B cell (primary cell): ENCODE measurements at regions not wholly inside any gene's neighbourhood (a gene's known extent, or its start where the extent isn't known, plus 50 kb on each side); places are given as distances from the start of the nearest gene placed in this dataset.
"Not testable (repeated sequence)": the region's sequence is repeated elsewhere in the genome, so short reads cannot be mapped to it uniquely, and the experiment has no call there.

Experiments
- ATAC-seq: fragments of 200-7000 bp; cut with Tn5 transposase; one replicate; pipeline ENCODE4 v1.10.0; 2021; ENCODE audit warnings: low read depth, mild to moderate bottlenecking, moderate number of reproducible peaks, moderate library complexity
- CTCF ChIA-PET: fragments of 350-600 bp; sonication (Branson Sonifier 250); formaldehyde crosslinking; loops from one replicate; lab custom pipeline; 2021; ENCODE audit warnings: antibody characterized with exemption, inconsistent platforms; lab: Charles Lee
- POLR2A ChIA-PET: fragments of 350-600 bp; sonication (Branson Sonifier 250); formaldehyde crosslinking; loops from one replicate; lab custom pipeline; 2021; ENCODE audit warnings: antibody characterized with exemption; lab: Charles Lee
- DNase-seq: peaks from one replicate; pipeline ENCODE4 v3.0.0; 2013
- H2AFZ ChIP-seq: 2 replicates; pipeline ENCODE4 v1.6.1; 2012; ENCODE audit warnings: mild to moderate bottlenecking, low read depth, low read length; ENCODE audit not compliant: insufficient read depth, poor library complexity, severe bottlenecking
- H3K27ac ChIP-seq, 2 donors: 1 replicate in 1 of 2; 2 replicates in 1 of 2; pipeline ENCODE4 v1.5.1; 2012 to 2013; ENCODE audit warnings: low read length in 2 of 2, mild to moderate bottlenecking in 2 of 2, moderate library complexity in 1 of 2
- H3K27me3 ChIP-seq, 4 experiments: fragments of 200-600 bp in 1 of 4; sonication (generic) in 1 of 4; replicated peaks in 1 of 4; 1 replicate in 2 of 4; 2 replicates in 2 of 4; pipeline versions ENCODE4 v1.6.1 to v1.7.0; 2013 to 2016; ENCODE audit warnings: low read length in 3 of 4, mild to moderate bottlenecking in 2 of 4, mixed read lengths in 1 of 4, moderate library complexity in 1 of 4; ENCODE audit not compliant: insufficient read depth in 4 of 4, control insufficient read depth in 3 of 4; ENCODE audit errors: control extremely low read depth in 1 of 4
- H3K36me3 ChIP-seq, 2 experiments: replicated peaks in 1 of 2; 1 replicate in 1 of 2; 2 replicates in 1 of 2; pipeline versions ENCODE4 v1.6.1 to v1.7.1; 2013; ENCODE audit warnings: low read length in 1 of 2; ENCODE audit not compliant: insufficient read depth in 2 of 2, control insufficient read depth in 1 of 2; ENCODE audit errors: control extremely low read depth in 1 of 2, extremely low read depth in 1 of 2
- H3K4me1 ChIP-seq, 2 donors: fragments of 200-600 bp in 1 of 2; sonication (generic) in 1 of 2; 1 replicate in 1 of 2; 2 replicates in 1 of 2; pipeline versions ENCODE4 v1.5.1 to v1.6.1; 2013 to 2017; ENCODE audit warnings: low read length in 2 of 2; ENCODE audit not compliant: control insufficient read depth in 2 of 2, insufficient read depth in 2 of 2
- H3K4me2 ChIP-seq: replicated peaks from 2 replicates; pipeline ENCODE3; 2012; ENCODE audit warnings: mild to moderate bottlenecking, low read depth, low read length; ENCODE audit not compliant: poor library complexity, severe bottlenecking
- H3K4me3 ChIP-seq, 5 experiments: fragments of 200-600 bp in 1 of 5; sonication (generic) in 1 of 5; 1 replicate in 3 of 5; 2 replicates in 2 of 5; pipeline versions ENCODE4 v1.5.1 to v1.7.0; 2011 to 2016; ENCODE audit warnings: low read length in 4 of 5, mild to moderate bottlenecking in 4 of 5, low read depth in 2 of 5, control low read depth in 1 of 5, moderate library complexity in 1 of 5; ENCODE audit not compliant: insufficient read depth in 1 of 5; ENCODE audit errors: control extremely low read depth in 1 of 5, extremely low read depth in 1 of 5
- H3K79me2 ChIP-seq: fragments of 200-600 bp; sonication (generic); one replicate; pipeline ENCODE4 v1.6.0; 2016; ENCODE audit warnings: low read length; ENCODE audit not compliant: control insufficient read depth, insufficient read depth
- H3K9ac ChIP-seq: fragments of 200-600 bp; sonication (generic); 2 replicates; pipeline ENCODE4 v1.6.1; 2017; ENCODE audit warnings: mild to moderate bottlenecking, low read length, moderate library complexity
- H3K9me3 ChIP-seq, 3 donors: one replicate each; pipeline versions ENCODE4 v1.6.1 to v1.7.1; 2013; ENCODE audit warnings: low read length in 2 of 3; ENCODE audit not compliant: control insufficient read depth in 2 of 3, insufficient read depth in 1 of 3; ENCODE audit errors: control extremely low read depth in 1 of 3
- H4K20me1 ChIP-seq: 2 replicates; pipeline ENCODE4 v1.6.0; 2012; ENCODE audit warnings: mild to moderate bottlenecking, low read length; ENCODE audit not compliant: insufficient read depth, control insufficient read depth, poor library complexity, severe bottlenecking
- H3K27ac Mint-ChIP-seq: one replicate; pipeline ENCODE4 v1.8.0; 2021; ENCODE audit warnings: mixed read lengths
- H3K27me3 Mint-ChIP-seq: one replicate; pipeline ENCODE4 v1.8.0; 2021; ENCODE audit warnings: mixed read lengths
- H3K4me1 Mint-ChIP-seq: one replicate; pipeline ENCODE4 v1.8.0; 2021; ENCODE audit warnings: mixed read lengths
- H3K4me3 Mint-ChIP-seq: one replicate; pipeline ENCODE4 v1.8.0; 2021; ENCODE audit warnings: mixed read lengths
- H3K9me3 Mint-ChIP-seq: one replicate; pipeline ENCODE4 v1.8.0; 2022; ENCODE audit warnings: mixed read lengths; ENCODE audit not compliant: insufficient read depth
- EZH2 ChIP-seq: IDR thresholded peaks from 2 replicates; pipeline ENCODE4 v1.6.1; 2012; ENCODE audit warnings: borderline replicate concordance, low read depth, mild to moderate bottlenecking, moderate library complexity, low read length; ENCODE audit not compliant: insufficient read depth, poor library complexity, severe bottlenecking
- WGBS: methylation state at CpG from one replicate; pipeline ENCODE4 v1.1.5; 2013; ENCODE audit warnings: missing lambda C conversion rate; ENCODE audit not compliant: insufficient coverage; 5-methylcytosine and 5-hydroxymethylcytosine counted together
- intact Hi-C: fragments of 100-400 bp; cut with micrococcal nuclease; formaldehyde crosslinking; loops from one replicate; pipeline ENCODE4 v1.10.0; 2022
- TF ChIP-seq, protein P1 (sequence below): fragments of 200-600 bp; IDR thresholded peaks from one replicate; pipeline ENCODE4 v1.8.0; 2022; ENCODE audit warnings: antibody characterized with exemption, mild to moderate bottlenecking

DNA sequence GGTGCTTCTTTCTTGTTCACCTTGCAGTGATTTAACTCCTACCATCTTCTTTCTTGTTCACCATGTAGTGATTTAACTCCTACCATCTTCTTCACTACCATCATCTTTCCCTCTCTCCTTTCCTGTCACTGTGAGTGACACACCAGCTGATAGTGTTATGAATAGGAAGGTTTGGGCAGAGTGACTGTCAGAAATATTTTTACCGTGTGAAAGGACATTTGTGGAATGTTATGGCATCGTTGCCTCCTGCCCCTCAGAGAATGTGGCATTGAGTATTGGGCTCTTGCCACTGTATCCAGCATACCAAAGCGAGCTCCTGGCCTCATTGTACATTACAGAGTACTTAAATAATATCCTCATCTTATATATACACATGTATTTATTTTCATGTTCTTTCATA, 90.8 kb upstream of the AMOT start:
- no CpG with 5 or more reads among the region's 3 CpGs for WGBS
- TF ChIP-seq, protein P1, sequence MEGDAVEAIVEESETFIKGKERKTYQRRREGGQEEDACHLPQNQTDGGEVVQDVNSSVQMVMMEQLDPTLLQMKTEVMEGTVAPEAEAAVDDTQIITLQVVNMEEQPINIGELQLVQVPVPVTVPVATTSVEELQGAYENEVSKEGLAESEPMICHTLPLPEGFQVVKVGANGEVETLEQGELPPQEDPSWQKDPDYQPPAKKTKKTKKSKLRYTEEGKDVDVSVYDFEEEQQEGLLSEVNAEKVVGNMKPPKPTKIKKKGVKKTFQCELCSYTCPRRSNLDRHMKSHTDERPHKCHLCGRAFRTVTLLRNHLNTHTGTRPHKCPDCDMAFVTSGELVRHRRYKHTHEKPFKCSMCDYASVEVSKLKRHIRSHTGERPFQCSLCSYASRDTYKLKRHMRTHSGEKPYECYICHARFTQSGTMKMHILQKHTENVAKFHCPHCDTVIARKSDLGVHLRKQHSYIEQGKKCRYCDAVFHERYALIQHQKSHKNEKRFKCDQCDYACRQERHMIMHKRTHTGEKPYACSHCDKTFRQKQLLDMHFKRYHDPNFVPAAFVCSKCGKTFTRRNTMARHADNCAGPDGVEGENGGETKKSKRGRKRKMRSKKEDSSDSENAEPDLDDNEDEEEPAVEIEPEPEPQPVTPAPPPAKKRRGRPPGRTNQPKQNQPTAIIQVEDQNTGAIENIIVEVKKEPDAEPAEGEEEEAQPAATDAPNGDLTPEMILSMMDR, result no peak
- TF ChIP-seq EZH2, result no peak
- H3K9me3 ChIP-seq, result no peaks in the 10 kb centered on the region
- no peaks in the 10 kb centered on the region for H3K36me3 ChIP-seq
- H2AFZ ChIP-seq, result no peak overlapping the region
- H3K9ac ChIP-seq, result no peak overlapping the region
- ATAC-seq, result no peak
- H3K79me2 ChIP-seq, result no peaks in the 10 kb centered on the region
- no peak overlapping the region for H3K4me2 ChIP-seq
- ChIA-PET POLR2A (no interaction called here), CTCF (no interaction called here)
- no peak for DNase-seq
- no peak overlapping the region for H3K27ac Mint-ChIP-seq
- no peaks in the 10 kb centered on the region for H3K27me3 Mint-ChIP-seq
- no peaks in the 10 kb centered on the region for H3K9me3 Mint-ChIP-seq
- H3K4me1 Mint-ChIP-seq, result no peaks in the 10 kb centered on the region
- no peak overlapping the region for H3K4me3 Mint-ChIP-seq
- no peak overlapping the region for H3K27ac ChIP-seq
- no peaks in the 10 kb centered on the region for H3K27me3 ChIP-seq
- H3K4me1 ChIP-seq, result no peaks in the 10 kb centered on the region
- no peak overlapping the region for H3K4me3 ChIP-seq
- intact Hi-C loops, result no loop called here
- no peaks in the 10 kb centered on the region for H4K20me1 ChIP-seq

DNA sequence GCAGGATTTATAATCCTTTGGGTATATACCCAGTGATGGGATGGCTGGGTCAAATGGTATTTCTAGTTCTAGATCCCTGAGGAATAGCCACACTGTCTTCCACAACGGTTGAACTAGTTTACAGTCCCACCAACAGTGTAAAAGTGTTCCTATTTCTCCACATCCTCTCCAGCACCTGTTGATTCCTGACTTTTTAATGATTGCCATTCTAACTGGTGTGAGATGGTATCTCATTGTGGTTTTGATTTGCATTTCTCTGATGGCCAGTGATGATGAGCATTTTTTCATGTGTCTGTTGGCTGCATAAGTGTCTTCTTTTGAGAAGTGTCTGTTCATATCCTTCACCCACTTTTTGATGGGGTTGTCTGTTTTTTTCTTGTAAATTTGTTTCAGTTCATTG, 82.8 kb upstream of the AMOT start:
- H3K4me1 Mint-ChIP-seq, H3K79me2 ChIP-seq, CTCF ChIA-PET, H2AFZ ChIP-seq, H4K20me1 ChIP-seq, H3K4me3 Mint-ChIP-seq, H3K9me3 ChIP-seq, intact Hi-C loops, H3K27ac ChIP-seq, H3K9me3 Mint-ChIP-seq, H3K36me3 ChIP-seq, H3K4me1 ChIP-seq, POLR2A ChIA-PET, H3K4me3 ChIP-seq, H3K27me3 Mint-ChIP-seq, H3K4me2 ChIP-seq, DNase-seq, H3K9ac ChIP-seq, H3K27me3 ChIP-seq, ATAC-seq, H3K27ac Mint-ChIP-seq: not testable (repeated sequence)
- WGBS, result no CpG with 5 or more reads among the region's 1 CpG
